ENCODE measurements at regions not wholly inside any gene's neighbourhood (a gene's known extent, or its start where the extent isn't known, plus 50 kb on each side); places are given as distances from the start of the nearest gene placed in this dataset.
"Not testable (repeated sequence)": the region's sequence is repeated elsewhere in the genome, so short reads cannot be mapped to it uniquely, and the experiment has no call there.

- Histone ChIP-seq H3K27me3 (replicated peaks; ENCODE audit: insufficient read depth, low read depth, low read length, poor library complexity) (no peaks in the 10 kb centered on the region), H3K36me3 (ENCODE audit: insufficient read depth, low read length, poor library complexity, severe bottlenecking) (no peaks in the 10 kb centered on the region), H3K9me3 (ENCODE audit: low read depth, low read length, poor library complexity, severe bottlenecking) (peaks cover 13% of the 10 kb centered on the region), H3K27ac (ENCODE audit: low read depth, low read length, poor library complexity, severe bottlenecking) (no peak overlapping the region), H3K4me3 (ENCODE audit: low read depth, low read length, poor library complexity, severe bottlenecking) (no peak overlapping the region), H3K4me1 (ENCODE audit: insufficient read depth, low read length, poor library complexity, severe bottlenecking) (no peaks in the 10 kb centered on the region)
- TF ChIP-seq CTCF (conservative IDR thresholded peaks at IDR 0.05; ENCODE audit: low read depth, low read length): no peak
- no TSS peak for BruUV-seq (replicated peaks)
- no peak for DNase-seq (ENCODE audit: low spot score)
- POLR2A ChIA-PET (ENCODE audit: low non-redundant PET): no interaction called here
- CTCF ChIA-PET: no interaction called here
- intact Hi-C loops (cut with micrococcal nuclease; ENCODE audit: unreplicated experiment): no loop called here
These were observed 171.0 kb downstream of the CPEB2 start for GRCh38 chr4:15173251-15173650.

- H3K4me3 ChIP-seq (ENCODE audit: low read depth, low read length, poor library complexity, severe bottlenecking); intact Hi-C loops (cut with micrococcal nuclease; ENCODE audit: unreplicated experiment); POLR2A ChIA-PET (ENCODE audit: low non-redundant PET); H3K27me3 ChIP-seq (replicated peaks; ENCODE audit: insufficient read depth, low read depth, low read length, poor library complexity); H3K36me3 ChIP-seq (ENCODE audit: insufficient read depth, low read length, poor library complexity, severe bottlenecking); DNase-seq (ENCODE audit: low spot score); CTCF ChIA-PET; H3K27ac ChIP-seq (ENCODE audit: low read depth, low read length, poor library complexity, severe bottlenecking); H3K4me1 ChIP-seq (ENCODE audit: insufficient read depth, low read length, poor library complexity, severe bottlenecking); BruUV-seq (replicated peaks): not testable (repeated sequence)
- H3K9me3 ChIP-seq (ENCODE audit: low read depth, low read length, poor library complexity, severe bottlenecking): peaks cover 13% of the 10 kb centered on the region
These were observed 171.9 kb downstream of the CPEB2 start for GRCh38 chr4:15174168-15174567.

GRCh38 chr4:15179842-15180241 lies 177.6 kb downstream of the CPEB2 start:
- H3K9me3 ChIP-seq (ENCODE audit: low read depth, low read length, poor library complexity, severe bottlenecking); intact Hi-C loops (cut with micrococcal nuclease; ENCODE audit: unreplicated experiment); H3K4me3 ChIP-seq (ENCODE audit: low read depth, low read length, poor library complexity, severe bottlenecking); BruUV-seq (replicated peaks); H3K4me1 ChIP-seq (ENCODE audit: insufficient read depth, low read length, poor library complexity, severe bottlenecking); POLR2A ChIA-PET (ENCODE audit: low non-redundant PET); DNase-seq (ENCODE audit: low spot score); H3K27ac ChIP-seq (ENCODE audit: low read depth, low read length, poor library complexity, severe bottlenecking); H3K27me3 ChIP-seq (replicated peaks; ENCODE audit: insufficient read depth, low read depth, low read length, poor library complexity); H3K36me3 ChIP-seq (ENCODE audit: insufficient read depth, low read length, poor library complexity, severe bottlenecking); CTCF ChIA-PET: not testable (repeated sequence)

- BruUV-seq (replicated peaks): no TSS peak
- POLR2A ChIA-PET (ENCODE audit: low non-redundant PET): no interaction called here
- Histone ChIP-seq H3K4me3 (ENCODE audit: low read depth, low read length, poor library complexity, severe bottlenecking) (no peak overlapping the region), H3K27ac (ENCODE audit: low read depth, low read length, poor library complexity, severe bottlenecking) (no peak overlapping the region), H3K9me3 (ENCODE audit: low read depth, low read length, poor library complexity, severe bottlenecking) (no peaks in the 10 kb centered on the region), H3K4me1 (ENCODE audit: insufficient read depth, low read length, poor library complexity, severe bottlenecking) (no peaks in the 10 kb centered on the region), H3K27me3 (replicated peaks; ENCODE audit: insufficient read depth, low read depth, low read length, poor library complexity) (no peaks in the 10 kb centered on the region), H3K36me3 (ENCODE audit: insufficient read depth, low read length, poor library complexity, severe bottlenecking) (no peaks in the 10 kb centered on the region)
- no peak for TF ChIP-seq CTCF (conservative IDR thresholded peaks at IDR 0.05; ENCODE audit: low read depth, low read length)
- intact Hi-C loops (cut with micrococcal nuclease; ENCODE audit: unreplicated experiment): no loop called here
- no peak for DNase-seq (ENCODE audit: low spot score)
- CTCF ChIA-PET: no interaction called here
These were observed 180.4 kb downstream of the CPEB2 start for GRCh38 chr4:15182600-15183220.

Data from A673 (cell line).